Panc1 (cell line): ENCODE measurements at regions not wholly inside any gene's neighbourhood (a gene's known extent, or its start where the extent isn't known, plus 50 kb on each side); places are given as distances from the start of the nearest gene placed in this dataset.

Source experiments
- ATAC-seq: fragments of 200-7000 bp; cut with Tn5 transposase; 2 replicates; pipeline ENCODE4 v1.9.1; 2020; ENCODE audit warnings: mild to moderate bottlenecking, moderate library complexity
- BruUV-seq: library from RNA; stranded (reverse); fragments of 400-500 nt; replicated peaks from 2 replicates; lab custom pipeline; 2021; lab: Mats Ljungman, UMichigan
- CTCF ChIA-PET: fragments of 300-600 bp; sonication (Branson Sonifier 250); formaldehyde crosslinking; loops from one replicate; lab custom pipeline; 2022; ENCODE audit warnings: antibody characterized with exemption; lab: Charles Lee
- POLR2A ChIA-PET: fragments of 300-600 bp; sonication (Branson Sonifier 250); formaldehyde crosslinking; loops from one replicate; lab custom pipeline; 2022; ENCODE audit warnings: antibody characterized with exemption; lab: Charles Lee
- DNase-seq: peaks from one replicate; pipeline ENCODE4 v3.0.0-alpha.2; 2010; ENCODE audit warnings: low read depth, low spot score
- H3K27ac ChIP-seq: 2 replicates; pipeline ENCODE4 v1.5.1; 2011; ENCODE audit warnings: mild to moderate bottlenecking, low read length, inconsistent platforms
- H3K27me3 ChIP-seq: fragments of 200-500 bp; sonication (Bioruptor generic); 2 replicates; pipeline ENCODE4 v1.6.0; 2014; ENCODE audit warnings: low read length, inconsistent platforms; ENCODE audit not compliant: control insufficient read depth, insufficient read depth
- H3K36me3 ChIP-seq: fragments of 200-500 bp; sonication (Bioruptor generic); 2 replicates; pipeline ENCODE4 v1.5.1; 2014; ENCODE audit warnings: inconsistent platforms, mild to moderate bottlenecking, low read length, moderate library complexity; ENCODE audit not compliant: control insufficient read depth, insufficient read depth
- H3K4me1 ChIP-seq: 2 replicates; pipeline ENCODE4 v1.5.1; 2011; ENCODE audit warnings: inconsistent platforms, mild to moderate bottlenecking, low read length, moderate library complexity; ENCODE audit not compliant: control insufficient read depth, insufficient read depth
- H3K4me3 ChIP-seq, 2 experiments: 2 replicates each; pipeline ENCODE4 v1.5.1; 2011 to 2012; ENCODE audit warnings: low read depth in 2 of 2, low read length in 2 of 2, mild to moderate bottlenecking in 2 of 2, inconsistent platforms in 1 of 2, moderate library complexity in 1 of 2
- H3K9me3 ChIP-seq: fragments of 200-500 bp; sonication (Bioruptor generic); 2 replicates; pipeline ENCODE4 v1.5.1; 2014; ENCODE audit warnings: low read depth, mild to moderate bottlenecking, inconsistent platforms, low read length, moderate library complexity; ENCODE audit not compliant: control insufficient read depth, insufficient read depth
- POLR2AphosphoS5 ChIP-seq: IDR thresholded peaks from 2 replicates; pipeline ENCODE4 v1.6.1; 2012; ENCODE audit warnings: mild to moderate bottlenecking, low read depth, low read length, moderate library complexity
- SIN3A ChIP-seq: IDR thresholded peaks from 2 replicates; pipeline ENCODE4 v1.6.1; 2012; ENCODE audit warnings: low read depth, mild to moderate bottlenecking, low read length, moderate library complexity, borderline replicate concordance; ENCODE audit not compliant: insufficient read depth
- TCF7L2 ChIP-seq: IDR thresholded peaks from 2 replicates; pipeline ENCODE4 v1.6.1; 2011; ENCODE audit warnings: mild to moderate bottlenecking, low read depth, low read length, inconsistent platforms
- in situ Hi-C: cut with HindIII; loops from 2 replicates; pipeline ENCODE4 v1.10.0; 2016; ENCODE audit warnings: low sequenced_read_pairs, low pct_unique_long_range_greater_than_20kb
- intact Hi-C: fragments of 100-400 bp; cut with micrococcal nuclease; formaldehyde crosslinking; loops from one replicate; pipeline ENCODE4 v1.10.0; 2022; ENCODE audit not compliant: unreplicated experiment
- TF ChIP-seq, protein P1 (sequence below): fragments of 450-650 bp; IDR thresholded peaks from 2 replicates; pipeline ENCODE4 v1.5.1; 2017; ENCODE audit warnings: mild to moderate bottlenecking
- TF ChIP-seq, protein P2 (sequence below), 2 experiments: IDR thresholded peaks; 2 replicates each; pipeline ENCODE4 v1.6.1; 2011 to 2012; ENCODE audit warnings: low read depth in 2 of 2, control low read depth in 1 of 2, low read length in 1 of 2, mild to moderate bottlenecking in 1 of 2, moderate library complexity in 1 of 2; ENCODE audit not compliant: insufficient read depth in 1 of 2

DNA sequence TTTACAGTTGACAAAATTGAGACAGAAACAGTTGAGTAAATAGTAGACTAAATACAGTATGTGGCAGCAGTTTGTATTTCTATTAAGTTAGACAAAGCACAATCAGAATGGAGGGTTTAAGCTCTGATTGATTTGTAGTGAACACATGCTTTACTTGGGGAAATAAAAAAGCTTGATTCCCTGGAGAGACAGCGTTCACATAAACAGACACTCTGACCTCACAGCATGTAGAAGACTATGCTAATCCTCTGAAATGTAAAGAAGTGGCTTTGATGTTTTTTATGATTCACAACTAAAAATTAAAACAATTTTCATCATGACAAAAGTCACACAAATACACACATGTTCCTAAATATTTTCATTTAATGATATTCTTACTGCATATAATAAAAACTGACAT, 126.9 kb upstream of the FAM83B start:
- DNase-seq (no peak), ATAC-seq (no peak)
- H3K36me3 ChIP-seq = no peaks in the 10 kb centered on the region
- no peak overlapping the region for H3K4me3 ChIP-seq
- POLR2A ChIA-PET = no interaction called here
- H3K9me3 ChIP-seq = no peaks in the 10 kb centered on the region
- intact Hi-C loops = loop anchor here (2.0 to 5.0 kb wide), 2 partner anchors 348 to 521 kb away; no protein-coding TSS in a partner anchor
- TF ChIP-seq, protein P1, sequence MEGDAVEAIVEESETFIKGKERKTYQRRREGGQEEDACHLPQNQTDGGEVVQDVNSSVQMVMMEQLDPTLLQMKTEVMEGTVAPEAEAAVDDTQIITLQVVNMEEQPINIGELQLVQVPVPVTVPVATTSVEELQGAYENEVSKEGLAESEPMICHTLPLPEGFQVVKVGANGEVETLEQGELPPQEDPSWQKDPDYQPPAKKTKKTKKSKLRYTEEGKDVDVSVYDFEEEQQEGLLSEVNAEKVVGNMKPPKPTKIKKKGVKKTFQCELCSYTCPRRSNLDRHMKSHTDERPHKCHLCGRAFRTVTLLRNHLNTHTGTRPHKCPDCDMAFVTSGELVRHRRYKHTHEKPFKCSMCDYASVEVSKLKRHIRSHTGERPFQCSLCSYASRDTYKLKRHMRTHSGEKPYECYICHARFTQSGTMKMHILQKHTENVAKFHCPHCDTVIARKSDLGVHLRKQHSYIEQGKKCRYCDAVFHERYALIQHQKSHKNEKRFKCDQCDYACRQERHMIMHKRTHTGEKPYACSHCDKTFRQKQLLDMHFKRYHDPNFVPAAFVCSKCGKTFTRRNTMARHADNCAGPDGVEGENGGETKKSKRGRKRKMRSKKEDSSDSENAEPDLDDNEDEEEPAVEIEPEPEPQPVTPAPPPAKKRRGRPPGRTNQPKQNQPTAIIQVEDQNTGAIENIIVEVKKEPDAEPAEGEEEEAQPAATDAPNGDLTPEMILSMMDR = no peak
- BruUV-seq = no TSS peak
- CTCF ChIA-PET = no interaction called here
- no peaks in the 10 kb centered on the region for H3K4me1 ChIP-seq
- H3K27me3 ChIP-seq = no peaks in the 10 kb centered on the region
- in situ Hi-C loops = no loop called here
- H3K27ac ChIP-seq = no peak overlapping the region

DNA sequence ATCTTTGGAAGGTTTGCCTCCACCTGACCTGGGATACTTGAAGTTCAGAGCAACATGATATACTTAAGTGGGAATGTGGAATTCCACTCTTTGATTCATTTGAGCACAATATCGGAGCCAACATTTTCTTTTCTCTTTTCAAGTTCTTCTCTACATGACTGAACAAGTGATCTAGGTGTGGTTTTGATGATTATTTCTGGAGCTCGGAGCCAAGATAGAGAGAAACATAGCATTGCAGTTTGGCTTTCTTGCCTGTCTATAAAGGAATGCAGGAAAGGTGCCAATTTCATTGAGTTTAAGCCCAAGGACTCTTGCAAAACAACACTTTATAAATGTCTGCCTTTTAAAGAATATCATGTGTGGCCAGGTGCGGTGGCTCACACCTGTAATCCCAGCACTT, 124.2 kb upstream of the FAM83B start:
- Histone ChIP-seq H3K36me3 (no peaks in the 10 kb centered on the region), H3K9me3 (no peaks in the 10 kb centered on the region), H3K27ac (no peak overlapping the region), H3K4me1 (no peaks in the 10 kb centered on the region), H3K4me3 (no peak overlapping the region), H3K27me3 (no peaks in the 10 kb centered on the region)
- intact Hi-C loops = no loop called here
- POLR2A ChIA-PET = no interaction called here
- in situ Hi-C loops = no loop called here
- CTCF ChIA-PET = no interaction called here
- TF ChIP-seq TCF7L2 = no peak
- TF ChIP-seq, protein P2, sequence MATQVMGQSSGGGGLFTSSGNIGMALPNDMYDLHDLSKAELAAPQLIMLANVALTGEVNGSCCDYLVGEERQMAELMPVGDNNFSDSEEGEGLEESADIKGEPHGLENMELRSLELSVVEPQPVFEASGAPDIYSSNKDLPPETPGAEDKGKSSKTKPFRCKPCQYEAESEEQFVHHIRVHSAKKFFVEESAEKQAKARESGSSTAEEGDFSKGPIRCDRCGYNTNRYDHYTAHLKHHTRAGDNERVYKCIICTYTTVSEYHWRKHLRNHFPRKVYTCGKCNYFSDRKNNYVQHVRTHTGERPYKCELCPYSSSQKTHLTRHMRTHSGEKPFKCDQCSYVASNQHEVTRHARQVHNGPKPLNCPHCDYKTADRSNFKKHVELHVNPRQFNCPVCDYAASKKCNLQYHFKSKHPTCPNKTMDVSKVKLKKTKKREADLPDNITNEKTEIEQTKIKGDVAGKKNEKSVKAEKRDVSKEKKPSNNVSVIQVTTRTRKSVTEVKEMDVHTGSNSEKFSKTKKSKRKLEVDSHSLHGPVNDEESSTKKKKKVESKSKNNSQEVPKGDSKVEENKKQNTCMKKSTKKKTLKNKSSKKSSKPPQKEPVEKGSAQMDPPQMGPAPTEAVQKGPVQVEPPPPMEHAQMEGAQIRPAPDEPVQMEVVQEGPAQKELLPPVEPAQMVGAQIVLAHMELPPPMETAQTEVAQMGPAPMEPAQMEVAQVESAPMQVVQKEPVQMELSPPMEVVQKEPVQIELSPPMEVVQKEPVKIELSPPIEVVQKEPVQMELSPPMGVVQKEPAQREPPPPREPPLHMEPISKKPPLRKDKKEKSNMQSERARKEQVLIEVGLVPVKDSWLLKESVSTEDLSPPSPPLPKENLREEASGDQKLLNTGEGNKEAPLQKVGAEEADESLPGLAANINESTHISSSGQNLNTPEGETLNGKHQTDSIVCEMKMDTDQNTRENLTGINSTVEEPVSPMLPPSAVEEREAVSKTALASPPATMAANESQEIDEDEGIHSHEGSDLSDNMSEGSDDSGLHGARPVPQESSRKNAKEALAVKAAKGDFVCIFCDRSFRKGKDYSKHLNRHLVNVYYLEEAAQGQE (IDR thresholded peaks at IDR 0.05; ENCODE audit: insufficient read depth in 1 of 2, low read depth in 2 of 2, low read length in 1 of 2) = no peak
- no TSS peak for BruUV-seq
- ATAC-seq (no peak), DNase-seq (no peak)

DNA sequence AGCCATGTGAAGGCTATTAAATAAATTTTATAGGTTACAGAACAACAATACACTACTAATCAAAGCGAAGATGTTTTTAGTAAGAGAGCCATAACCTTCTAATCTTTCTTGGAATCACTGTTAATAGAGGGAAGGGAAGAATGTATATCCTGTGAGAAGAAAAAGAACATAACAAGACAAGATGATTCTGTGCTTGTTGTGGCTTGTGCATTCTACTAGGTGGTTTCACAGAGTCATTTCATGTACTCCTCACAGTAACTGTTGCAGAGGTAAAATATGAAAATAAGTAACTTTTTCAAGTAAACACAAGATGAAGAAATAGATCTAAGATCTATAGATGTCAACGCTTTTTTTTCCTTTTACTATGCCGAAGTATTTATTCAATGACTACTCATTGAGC, 116.9 kb upstream of the FAM83B start:
- in situ Hi-C loops (no loop called here), intact Hi-C loops (no loop called here)
- no TSS peak for BruUV-seq
- H3K36me3 ChIP-seq = no peaks in the 10 kb centered on the region
- ATAC-seq (no peak), DNase-seq (no peak)
- no peak overlapping the region for H3K27ac ChIP-seq
- no peak overlapping the region for H3K4me3 ChIP-seq
- CTCF ChIA-PET = no interaction called here
- TF ChIP-seq TCF7L2 (no peak), SIN3A (no peak), POLR2AphosphoS5 (no peak)
- TF ChIP-seq, protein P1 = no peak
- TF ChIP-seq, protein P2 (IDR thresholded peaks at IDR 0.05; ENCODE audit: insufficient read depth in 1 of 2, low read depth in 2 of 2, low read length in 1 of 2) = no peak
- POLR2A ChIA-PET = no interaction called here
- no peaks in the 10 kb centered on the region for H3K27me3 ChIP-seq
- H3K4me1 ChIP-seq = no peaks in the 10 kb centered on the region
- no peaks in the 10 kb centered on the region for H3K9me3 ChIP-seq
